SK-N-SH (cell line): ENCODE measurements at regions not wholly inside any gene's neighbourhood (a gene's known extent, or its start where the extent isn't known, plus 50 kb on each side); places are given as distances from the start of the nearest gene placed in this dataset.

ENCODE experiments used
- CTCF ChIA-PET: fragments of 300-600, 350-600 bp; formaldehyde crosslinking; extraction: SDS; loops from one replicate; lab custom pipeline; 2021; lab: Yijun Ruan, JAX
- POLR2A ChIA-PET: fragments of 350-600 bp; sonication (Branson Sonifier 250); formaldehyde crosslinking; extraction: SDS; loops from one replicate; lab custom pipeline; 2020; ENCODE audit warnings: antibody characterized with exemption, inconsistent platforms; lab: Yijun Ruan, JAX
- DNase-seq: peaks from one replicate; pipeline ENCODE4 v3.0.0; 2012
- H2AFZ ChIP-seq: fragments of 200-600 bp; sonication (generic); 2 replicates; pipeline ENCODE4 v1.8.1; 2016; ENCODE audit warnings: antibody characterized with exemption, mild to moderate bottlenecking, low read depth
- H3F3A ChIP-seq: fragments of 200-600 bp; sonication (generic); replicated peaks from 2 replicates; pipeline ENCODE3; 2016; ENCODE audit warnings: antibody characterized with exemption, mild to moderate bottlenecking; ENCODE audit not compliant: insufficient read depth
- H3K27ac ChIP-seq, 2 experiments: fragments of 200-500 bp in 1 of 2; fragments of 200-600 bp in 1 of 2; sonication (Bioruptor generic) in 1 of 2; sonication (generic), shearing (Covaris generic) in 1 of 2; 2 replicates each; pipeline versions ENCODE4 v1.5.1 to v1.6.1; 2014 to 2016; ENCODE audit warnings: low read depth in 2 of 2, inconsistent platforms in 1 of 2, low read length in 1 of 2, mild to moderate bottlenecking in 1 of 2, mixed read lengths in 1 of 2
- H3K27me3 ChIP-seq: fragments of 200-600 bp; sonication (generic), shearing (Covaris generic); 2 replicates; pipeline ENCODE4 v1.6.1; 2016; ENCODE audit warnings: mixed run types; ENCODE audit not compliant: insufficient read depth
- H3K36me3 ChIP-seq, 2 experiments: fragments of 200-500 bp in 1 of 2; fragments of 200-600 bp in 1 of 2; sonication (Bioruptor generic) in 1 of 2; sonication (generic) in 1 of 2; replicated peaks in 1 of 2; 2 replicates each; pipeline versions ENCODE3 to v1.5.1; 2014 to 2016; ENCODE audit warnings: low read length in 1 of 2, mild to moderate bottlenecking in 1 of 2; ENCODE audit not compliant: insufficient read depth in 2 of 2, control insufficient read depth in 1 of 2
- H3K4me1 ChIP-seq, 2 experiments: fragments of 200-500 bp in 1 of 2; fragments of 200-600 bp in 1 of 2; sonication (Bioruptor generic) in 1 of 2; sonication (generic), shearing (Covaris generic) in 1 of 2; 2 replicates each; pipeline versions ENCODE4 v1.5.1 to v1.6.1; 2014 to 2016; ENCODE audit warnings: low read depth in 1 of 2, low read length in 1 of 2, mixed run types in 1 of 2; ENCODE audit not compliant: insufficient read depth in 2 of 2, control insufficient read depth in 1 of 2
- H3K4me2 ChIP-seq: fragments of 200-600 bp; sonication (generic), shearing (Covaris generic); 2 replicates; pipeline ENCODE4 v1.6.1; 2017; ENCODE audit warnings: mixed run types
- H3K4me3 ChIP-seq, 2 experiments: fragments of 200-500 bp in 1 of 2; fragments of 200-600 bp in 1 of 2; sonication (Bioruptor generic) in 1 of 2; sonication (generic), shearing (Covaris generic) in 1 of 2; 2 replicates each; pipeline versions ENCODE4 v1.5.1 to v1.8.1; 2014 to 2016; ENCODE audit warnings: low read depth in 2 of 2, inconsistent platforms in 1 of 2, low read length in 1 of 2, mild to moderate bottlenecking in 1 of 2, mixed read lengths in 1 of 2, moderate library complexity in 1 of 2
- H3K79me2 ChIP-seq: fragments of 200-600 bp; sonication (generic); 2 replicates; pipeline ENCODE4 v1.8.1; 2017; ENCODE audit warnings: mild to moderate bottlenecking; ENCODE audit not compliant: insufficient read depth
- H3K9ac ChIP-seq: fragments of 200-600 bp; sonication (generic); 2 replicates; pipeline ENCODE4 v1.6.1; 2017; ENCODE audit warnings: mixed run types
- H3K9me2 ChIP-seq: fragments of 200-600 bp; sonication (generic); 2 replicates; pipeline ENCODE4 v1.6.1; 2017; ENCODE audit warnings: mixed run types
- H3K9me3 ChIP-seq: fragments of 200-600 bp; sonication (generic); 2 replicates; pipeline ENCODE4 v1.6.1; 2017; ENCODE audit warnings: mixed run types, mild to moderate bottlenecking, moderate library complexity
- H4K20me1 ChIP-seq: fragments of 200-600 bp; sonication (generic); 2 replicates; pipeline ENCODE4 v1.6.1; 2017; ENCODE audit warnings: mild to moderate bottlenecking, mixed run types; ENCODE audit not compliant: insufficient read depth
- CTCF ChIP-seq: fragments of 200-600 bp; sonication (generic); IDR thresholded peaks from 2 replicates; pipeline ENCODE4 v1.6.1; 2017; ENCODE audit warnings: antibody characterized with exemption, mild to moderate bottlenecking, moderate library complexity
- EZH2phosphoT487 ChIP-seq: fragments of 200-600 bp; sonication (generic); IDR thresholded peaks from 2 replicates; pipeline ENCODE4 v1.6.1; 2017; ENCODE audit warnings: low read depth, mixed run types, mild to moderate bottlenecking, antibody characterized with exemption, moderate library complexity, borderline replicate concordance
- FOXJ3 ChIP-seq: sonication (generic); formaldehyde crosslinking; IDR thresholded peaks from 2 replicates; pipeline ENCODE4 v1.5.1; 2020; ENCODE audit warnings: mild to moderate bottlenecking, missing genetic modification reagents
- FOXM1 ChIP-seq: IDR thresholded peaks from 2 replicates; pipeline ENCODE4 v1.4.0; 2012; ENCODE audit warnings: low read depth, mild to moderate bottlenecking
- JUND ChIP-seq: IDR thresholded peaks from 2 replicates; pipeline ENCODE4 v1.4.0; 2012
- NFIC ChIP-seq: IDR thresholded peaks from 2 replicates; pipeline ENCODE4 v1.4.0; 2012; ENCODE audit warnings: borderline replicate concordance
- PBX3 ChIP-seq: IDR thresholded peaks from 2 replicates; pipeline ENCODE4; 2012
- RCOR1 ChIP-seq: fragments of 150-350 bp; IDR thresholded peaks from 2 replicates; pipeline ENCODE4 v1.6.1; 2017; ENCODE audit warnings: antibody characterized with exemption, low read length
- SMC3 ChIP-seq: IDR thresholded peaks from 2 replicates; pipeline ENCODE4 v1.6.1; 2012; ENCODE audit warnings: low read depth, low read length, improper control_type of control experiment
- WGBS: methylation state at CpG from one replicate; pipeline ENCODE4 v1.1.6; 2017; ENCODE audit warnings: low lambda C conversion rate; 5-methylcytosine and 5-hydroxymethylcytosine counted together
- TF ChIP-seq, protein P1 (sequence below): IDR thresholded peaks from 2 replicates; pipeline ENCODE4 v1.4.0; 2012; ENCODE audit warnings: low read depth
- TF ChIP-seq, protein P2 (sequence below): fragments of 150-350 bp; IDR thresholded peaks from 2 replicates; pipeline ENCODE4 v1.6.1; 2017; ENCODE audit warnings: antibody characterized with exemption, low read length, low read depth, borderline replicate concordance

DNA sequence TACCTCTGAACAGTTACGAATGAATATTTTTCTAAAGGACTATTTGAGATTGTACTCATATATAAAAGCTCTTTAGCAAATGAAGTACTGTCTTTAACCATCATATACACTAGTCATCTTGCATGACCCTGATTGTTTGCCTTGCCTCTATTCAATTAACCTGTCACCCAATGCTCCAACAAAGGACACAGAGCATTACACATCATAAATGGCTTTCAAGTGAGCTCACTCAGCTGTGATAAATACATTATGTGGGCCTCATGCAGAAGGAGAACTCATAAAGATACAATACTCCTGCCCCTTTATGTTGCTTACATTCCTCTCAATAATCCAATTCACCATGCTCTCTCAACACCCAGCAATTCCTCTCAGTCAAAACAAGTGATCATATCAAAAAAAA, 993.0 kb upstream of the PRMT6 start:
- Histone ChIP-seq H3K27ac (no peak overlapping the region), H3K36me3 (no peaks in the 10 kb centered on the region), H4K20me1 (no peaks in the 10 kb centered on the region), H3K9me2 (no peaks in the 10 kb centered on the region), H3K27me3 (no peaks in the 10 kb centered on the region), H3K4me3 (no peak overlapping the region), H3K9ac (no peak overlapping the region), H2AFZ (no peak overlapping the region), H3K9me3 (no peaks in the 10 kb centered on the region), H3K4me2 (no peak overlapping the region), H3K4me1 (no peaks in the 10 kb centered on the region), H3K79me2 (no peaks in the 10 kb centered on the region), H3F3A (no peaks in the 10 kb centered on the region)
- POLR2A ChIA-PET = no interaction called here
- TF ChIP-seq SMC3 = no peak
- TF ChIP-seq EZH2phosphoT487 = no peak
- TF ChIP-seq PBX3 = no peak
- no peak for TF ChIP-seq JUND
- TF ChIP-seq CTCF = no peak
- no peak for DNase-seq
- WGBS = 28% methylated on average over 1 of the region's 1 CpG
- CTCF ChIA-PET = no interaction called here

GRCh38 chr1:106072909-106073600, 983.4 kb upstream of the PRMT6 start:
- no peaks in the 10 kb centered on the region for H3F3A ChIP-seq
- H4K20me1 ChIP-seq = no peaks in the 10 kb centered on the region
- TF ChIP-seq, protein P1, sequence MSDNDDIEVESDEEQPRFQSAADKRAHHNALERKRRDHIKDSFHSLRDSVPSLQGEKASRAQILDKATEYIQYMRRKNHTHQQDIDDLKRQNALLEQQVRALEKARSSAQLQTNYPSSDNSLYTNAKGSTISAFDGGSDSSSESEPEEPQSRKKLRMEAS = no peak
- TF ChIP-seq, protein P2, sequence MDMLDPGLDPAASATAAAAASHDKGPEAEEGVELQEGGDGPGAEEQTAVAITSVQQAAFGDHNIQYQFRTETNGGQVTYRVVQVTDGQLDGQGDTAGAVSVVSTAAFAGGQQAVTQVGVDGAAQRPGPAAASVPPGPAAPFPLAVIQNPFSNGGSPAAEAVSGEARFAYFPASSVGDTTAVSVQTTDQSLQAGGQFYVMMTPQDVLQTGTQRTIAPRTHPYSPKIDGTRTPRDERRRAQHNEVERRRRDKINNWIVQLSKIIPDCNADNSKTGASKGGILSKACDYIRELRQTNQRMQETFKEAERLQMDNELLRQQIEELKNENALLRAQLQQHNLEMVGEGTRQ = no peak
- TF ChIP-seq RCOR1 (no peak), NFIC (no peak), FOXJ3 (CRISPR knock-in tag) (no peak), SMC3 (no peak), FOXM1 (no peak)
- ChIA-PET POLR2A (no interaction called here), CTCF (no interaction called here)
- no peak overlapping the region for H2AFZ ChIP-seq
- H3K4me1 ChIP-seq = no peaks in the 10 kb centered on the region
- no peak overlapping the region for H3K4me2 ChIP-seq
- DNase-seq = no peak
- H3K79me2 ChIP-seq = no peaks in the 10 kb centered on the region
- H3K9me2 ChIP-seq = no peaks in the 10 kb centered on the region
- WGBS = 28% methylated on average over 7 of the region's 7 CpGs
- H3K27me3 ChIP-seq = no peaks in the 10 kb centered on the region
- H3K9me3 ChIP-seq = no peaks in the 10 kb centered on the region
- H3K36me3 ChIP-seq = no peaks in the 10 kb centered on the region
- no peak overlapping the region for H3K9ac ChIP-seq
- no peak overlapping the region for H3K4me3 ChIP-seq
- H3K27ac ChIP-seq = no peak overlapping the region
